Suprapubic skin (tissue), 4 donors: ENCODE measurements at regions not wholly inside any gene's neighbourhood (a gene's known extent, or its start where the extent isn't known, plus 50 kb on each side); places are given as distances from the start of the nearest gene placed in this dataset.
A peak's percentile ranks its signal among the peaks of the same experiment; 100 is the strongest.

Source experiments
- DNase-seq, 2 donors: peaks; one replicate each; pipeline ENCODE4 v3.0.0-alpha.2; 2019; ENCODE audit warnings: low spot score in 2 of 2
- H3K27ac ChIP-seq: fragments of 200-600 bp; sonication (generic); one replicate; pipeline ENCODE4 v1.5.1; 2019
- H3K27me3 ChIP-seq: fragments of 200-600 bp; sonication (generic); one replicate; pipeline ENCODE4 v1.5.1; 2019
- H3K36me3 ChIP-seq: fragments of 200-600 bp; sonication (generic); one replicate; pipeline ENCODE4 v1.5.1; 2019
- H3K4me1 ChIP-seq: fragments of 200-600 bp; sonication (generic); one replicate; pipeline ENCODE4 v1.5.1; 2019
- H3K4me3 ChIP-seq: fragments of 200-600 bp; sonication (generic); one replicate; pipeline ENCODE4 v1.5.1; 2019; ENCODE audit warnings: mild to moderate bottlenecking
- H3K9me3 ChIP-seq: fragments of 200-600 bp; sonication (generic); one replicate; pipeline ENCODE4 v1.5.1; 2019
- CTCF ChIP-seq, 2 donors: fragments of 200-600 bp in 1 of 2; fragments of 450-650 bp in 1 of 2; sonication (generic) in 1 of 2; IDR thresholded peaks; one replicate each; pipeline ENCODE4 v1.5.1; 2016 to 2019; ENCODE audit warnings: antibody characterized with exemption in 2 of 2, mild to moderate bottlenecking in 1 of 2, moderate library complexity in 1 of 2
- EP300 ChIP-seq: sonication (generic); formaldehyde crosslinking; IDR thresholded peaks from one replicate; pipeline ENCODE4 v1.6.1; 2017; ENCODE audit warnings: antibody characterized with exemption
- POLR2A ChIP-seq, 2 donors: fragments of 450-650 bp; IDR thresholded peaks; one replicate each; pipeline ENCODE4 v1.6.1; 2017; ENCODE audit warnings: antibody characterized with exemption in 2 of 2, mild to moderate bottlenecking in 2 of 2, moderate library complexity in 2 of 2
- POLR2AphosphoS5 ChIP-seq, 3 donors: sonication (generic); formaldehyde crosslinking; IDR thresholded peaks; one replicate each; pipeline ENCODE4 v1.6.1; 2017; ENCODE audit warnings: antibody characterized with exemption in 3 of 3
- WGBS: methylation state at CpG from one replicate; pipeline ENCODE4 v1.1.5; 2018; 5-methylcytosine and 5-hydroxymethylcytosine counted together

- no peak for DNase-seq
- peaks cover 40% of the 10 kb centered on the region for H3K27me3 ChIP-seq
- no peak overlapping the region for H3K27ac ChIP-seq
- WGBS, result 87% methylated on average over 18 of the region's 18 CpGs
- H3K9me3 ChIP-seq, result no peaks in the 10 kb centered on the region
- H3K4me3 ChIP-seq, result no peak overlapping the region
- no peaks in the 10 kb centered on the region for H3K36me3 ChIP-seq
- TF ChIP-seq CTCF (IDR thresholded peaks at IDR 0.05) (no peak), POLR2A (IDR thresholded peaks at IDR 0.05) (no peak), POLR2AphosphoS5 (IDR thresholded peaks at IDR 0.05) (no peak), EP300 (no peak)
- no peaks in the 10 kb centered on the region for H3K4me1 ChIP-seq
Measured at GRCh38 chr17:74028354-74029116, 174.9 kb upstream of the RPL38 start.

- H3K4me3 ChIP-seq, result no peak overlapping the region
- H3K36me3 ChIP-seq, result no peaks in the 10 kb centered on the region
- WGBS, result 68% methylated on average over 16 of the region's 17 CpGs
- TF ChIP-seq CTCF (IDR thresholded peaks at IDR 0.05), result no peak
- TF ChIP-seq POLR2A (IDR thresholded peaks at IDR 0.05), result no peak
- no peak for TF ChIP-seq EP300
- no peaks in the 10 kb centered on the region for H3K4me1 ChIP-seq
- H3K27me3 ChIP-seq, result peaks cover 57% of the 10 kb centered on the region
- DNase-seq, result no peak
- H3K9me3 ChIP-seq, result no peaks in the 10 kb centered on the region
- no peak overlapping the region for H3K27ac ChIP-seq
Measured at GRCh38 chr17:74031316-74032090, 172.0 kb upstream of the RPL38 start.

- H3K4me1 ChIP-seq, result peaks cover 5% of the 10 kb centered on the region
- no peaks in the 10 kb centered on the region for H3K36me3 ChIP-seq
- no peak for TF ChIP-seq EP300
- no peak overlapping the region for H3K4me3 ChIP-seq
- whole genome bisulfite sequencing, result 37% methylated on average over 3 of the region's 7 CpGs
- H3K27ac ChIP-seq, result no peak overlapping the region
- H3K9me3 ChIP-seq, result no peaks in the 10 kb centered on the region
- H3K27me3 ChIP-seq, result peaks cover 57% of the 10 kb centered on the region
- no peak for DNase-seq
Measured at GRCh38 chr17:74032222-74032621, 171.3 kb upstream of the RPL38 start.

- H3K9me3 ChIP-seq, result no peaks in the 10 kb centered on the region
- H3K4me1 ChIP-seq, result peaks cover 17% of the 10 kb centered on the region
- H3K27ac ChIP-seq, result no peak overlapping the region
- no peak overlapping the region for H3K4me3 ChIP-seq
- H3K27me3 ChIP-seq, result peaks cover 25% of the 10 kb centered on the region
- DNase-seq, result peak in 1 of 2 donors; percentile 70
- no peak for TF ChIP-seq CTCF (IDR thresholded peaks at IDR 0.05)
- no peaks in the 10 kb centered on the region for H3K36me3 ChIP-seq
- 24% methylated on average over 2 of the region's 4 CpGs for WGBS
Measured at GRCh38 chr17:74037320-74037719, 166.2 kb upstream of the RPL38 start.

- Histone ChIP-seq H3K27ac (no peak overlapping the region), H3K9me3 (no peaks in the 10 kb centered on the region), H3K4me1 (peaks cover 32% of the 10 kb centered on the region), H3K36me3 (no peaks in the 10 kb centered on the region), H3K27me3 (peaks cover 6% of the 10 kb centered on the region), H3K4me3 (no peak overlapping the region)
- WGBS, result 93% methylated on average over 5 of the region's 9 CpGs
- DNase-seq, result no peak
- TF ChIP-seq POLR2AphosphoS5 (IDR thresholded peaks at IDR 0.05) (no peak), POLR2A (IDR thresholded peaks at IDR 0.05) (no peak), EP300 (no peak), CTCF (IDR thresholded peaks at IDR 0.05) (no peak)
Measured at GRCh38 chr17:74040291-74040690, 163.2 kb upstream of the RPL38 start.
